ENCODE measurements at regions not wholly inside any gene's neighbourhood (a gene's known extent, or its start where the extent isn't known, plus 50 kb on each side); places are given as distances from the start of the nearest gene placed in this dataset.

DNA sequence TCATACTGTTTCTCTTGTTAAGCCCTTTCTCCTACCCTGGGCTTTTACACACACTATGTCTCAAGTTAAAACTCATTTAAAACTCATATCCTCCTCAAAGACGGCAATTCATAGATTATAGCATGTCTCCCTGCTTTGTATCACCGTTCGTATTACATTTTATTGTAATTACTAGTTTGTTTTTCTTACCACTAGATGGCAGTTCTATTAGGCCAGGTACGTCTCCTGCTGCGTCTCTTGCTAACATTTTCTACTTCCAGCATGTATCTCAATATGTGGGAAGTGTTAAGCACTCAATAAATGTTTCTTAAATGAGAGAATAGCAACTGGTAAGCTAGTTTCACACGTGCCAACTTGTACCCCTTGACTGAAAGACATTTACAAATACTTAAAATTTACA is 450.3 kb upstream of the PCDH7 start:
- Histone ChIP-seq H3K14ac (ENCODE audit: insufficient read length) (no peak overlapping the region), H3K27ac (ENCODE audit: low read depth, low read length) (no peak overlapping the region), H2BK20ac (ENCODE audit: low read length) (no peak overlapping the region), H2BK5ac (ENCODE audit: low read depth, low read length) (no peak overlapping the region), H3K79me1 (ENCODE audit: low read depth, low read length) (no peaks in the 10 kb centered on the region), H3K79me2 (ENCODE audit: control insufficient read depth in 1 of 2, insufficient read depth in 2 of 2, low read length in 2 of 2) (no peaks in the 10 kb centered on the region), H4K91ac (replicated peaks; ENCODE audit: insufficient read length, low read length) (no peak overlapping the region), H3K4me2 (ENCODE audit: insufficient read depth in 1 of 2, low read depth in 2 of 2, low read length in 2 of 2) (no peak overlapping the region), H3K4me1 (replicated peaks in 1 of 4; ENCODE audit: control insufficient read depth in 3 of 4, insufficient read depth in 4 of 4, low read length in 3 of 4) (0 out of 7 replicates have a peak, but pooled peaks cover 0 to 2% (median 0%) of the 10 kb centered on the region in 4 experiments), H3K56ac (replicated peaks; ENCODE audit: insufficient read length, low read depth, low read length) (no peak overlapping the region), H4K5ac (ENCODE audit: insufficient read length, low read depth, low read length) (no peak overlapping the region), H3K4me3 (ENCODE audit: extremely low read depth in 1 of 4, insufficient read depth in 2 of 4, low read depth in 3 of 4, low read length in 4 of 4) (no peak overlapping the region), H2BK12ac (ENCODE audit: low read depth, low read length) (no peak overlapping the region), H3K18ac (ENCODE audit: extremely low read depth, low read length) (no peak overlapping the region), H2AK5ac (ENCODE audit: low read depth, low read length) (no peak overlapping the region), H2BK15ac (ENCODE audit: low read length) (no peak overlapping the region), H3K23me2 (ENCODE audit: low read depth, low read length) (no peaks in the 10 kb centered on the region), H3K23ac (ENCODE audit: insufficient read length) (no peak overlapping the region), H3K27me3 (replicated peaks in 1 of 4; ENCODE audit: control insufficient read depth in 3 of 4, extremely low read depth in 1 of 4, insufficient read depth in 3 of 4, low read length in 3 of 4) (no peaks in the 10 kb centered on the region), H3K36me3 (ENCODE audit: control insufficient read depth in 2 of 4, insufficient read depth in 4 of 4, low read length in 3 of 4) (no peaks in the 10 kb centered on the region), H4K20me1 (replicated peaks in 1 of 2; ENCODE audit: control insufficient read depth in 1 of 2, insufficient read depth in 2 of 2, low read length in 2 of 2) (no peaks in the 10 kb centered on the region), H2AFZ (ENCODE audit: low read length) (0 out of 2 replicates have a peak overlapping the region, but pooled peaks have one; percentile 11), H3K9me3 (ENCODE audit: insufficient read depth in 2 of 2, low read depth in 1 of 2, low read length in 1 of 2) (0 out of 4 replicates have a peak, but pooled peaks cover 0 to 4% of the 10 kb centered on the region in 2 experiments), H3K9ac (replicated peaks in 1 of 4; ENCODE audit: extremely low read depth in 1 of 4, low read depth in 3 of 4, low read length in 3 of 4) (no peak overlapping the region), H4K8ac (ENCODE audit: extremely low read depth, insufficient read depth, low read length) (no peak overlapping the region), H2BK120ac (replicated peaks; ENCODE audit: low read depth, low read length) (no peak overlapping the region), H3K4ac (replicated peaks; ENCODE audit: insufficient read length, low read depth, low read length) (no peak overlapping the region)
- DNase-seq (ENCODE audit: low read depth in 1 of 2, low spot score in 2 of 2), result no peak
- 56% methylated on average over 6 of the region's 6 CpGs; no CpG with 5 or more reads in 1 of the 2 experiments for WGBS, 2 experiments (ENCODE audit: extremely low coverage in 1 of 2, insufficient coverage in 1 of 2, insufficient read length in 1 of 2, insufficient replicate concordance in 2 of 2, low coverage in 1 of 2, low lambda C conversion rate in 2 of 2, missing lambda C conversion rate in 1 of 2)
- POLR2A ChIA-PET (ENCODE audit: partially characterized antibody), result no interaction called here
- peak; percentile 79 for FAIRE-seq
- TF ChIP-seq CTBP2 (IDR thresholded peaks at IDR 0.05; ENCODE audit: borderline replicate concordance, insufficient read depth, insufficient read length, low read length) (no peak), RAD21 (IDR thresholded peaks at IDR 0.05 in 1 of 2, conservative IDR thresholded peaks at IDR 0.05 in 1 of 2; ENCODE audit: low read depth in 2 of 2, low read length in 2 of 2) (peak; percentile 40 to 46; a peak in 3 of 4 replicates), SUZ12 (IDR thresholded peaks at IDR 0.05; ENCODE audit: low read length) (no peak), CTCF (IDR thresholded peaks at IDR 0.05; ENCODE audit: control extremely low read depth in 1 of 3, insufficient read depth in 1 of 3, low read depth in 1 of 3, low read length in 3 of 3) (peak in 2 of 3 experiments; percentile 25 to 47; a peak in 2 of 4 replicates), ZNF274 (IDR thresholded peaks at IDR 0.05; ENCODE audit: borderline replicate concordance, extremely low read depth, low read length) (no peak), SAP30 (IDR thresholded peaks at IDR 0.05; ENCODE audit: insufficient read depth, insufficient replicate concordance, low read length) (no peak), EP300 (IDR thresholded peaks at IDR 0.05; ENCODE audit: borderline replicate concordance in 1 of 2, low read depth in 2 of 2, low read length in 2 of 2) (no peak)
- TF ChIP-seq, protein P1, sequence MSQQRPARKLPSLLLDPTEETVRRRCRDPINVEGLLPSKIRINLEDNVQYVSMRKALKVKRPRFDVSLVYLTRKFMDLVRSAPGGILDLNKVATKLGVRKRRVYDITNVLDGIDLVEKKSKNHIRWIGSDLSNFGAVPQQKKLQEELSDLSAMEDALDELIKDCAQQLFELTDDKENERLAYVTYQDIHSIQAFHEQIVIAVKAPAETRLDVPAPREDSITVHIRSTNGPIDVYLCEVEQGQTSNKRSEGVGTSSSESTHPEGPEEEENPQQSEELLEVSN (IDR thresholded peaks at IDR 0.05), result no peak
- CTCF ChIA-PET (ENCODE audit: partially characterized antibody), result no interaction called here
